ENCODE measurements at regions not wholly inside any gene's neighbourhood (a gene's known extent, or its start where the extent isn't known, plus 50 kb on each side); places are given as distances from the start of the nearest gene placed in this dataset.
A peak's percentile ranks its signal among the peaks of the same experiment; 100 is the strongest.

DNA sequence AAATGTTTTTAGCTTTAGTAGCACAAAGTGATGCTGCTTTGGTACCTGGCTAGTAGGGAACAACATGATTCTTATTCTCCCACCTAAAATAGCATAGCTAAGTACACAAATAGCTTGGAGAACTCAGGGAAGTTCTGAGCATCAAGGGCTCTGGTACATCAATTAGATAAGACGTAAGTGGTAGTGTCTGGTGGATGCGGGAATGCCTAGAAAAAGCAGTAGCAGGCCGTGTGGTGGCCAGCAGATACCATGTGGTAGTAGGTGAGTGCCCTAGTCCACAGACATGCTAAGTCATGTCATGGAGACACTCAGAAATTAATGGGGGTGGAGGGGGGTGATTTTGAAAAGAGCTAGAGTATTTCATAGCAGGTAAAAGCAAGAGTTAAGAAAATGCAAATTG is 347.3 kb upstream of the NOCT start:
- DNase-seq (ENCODE audit: low spot score) (no peak), FAIRE-seq (no peak)

DNA sequence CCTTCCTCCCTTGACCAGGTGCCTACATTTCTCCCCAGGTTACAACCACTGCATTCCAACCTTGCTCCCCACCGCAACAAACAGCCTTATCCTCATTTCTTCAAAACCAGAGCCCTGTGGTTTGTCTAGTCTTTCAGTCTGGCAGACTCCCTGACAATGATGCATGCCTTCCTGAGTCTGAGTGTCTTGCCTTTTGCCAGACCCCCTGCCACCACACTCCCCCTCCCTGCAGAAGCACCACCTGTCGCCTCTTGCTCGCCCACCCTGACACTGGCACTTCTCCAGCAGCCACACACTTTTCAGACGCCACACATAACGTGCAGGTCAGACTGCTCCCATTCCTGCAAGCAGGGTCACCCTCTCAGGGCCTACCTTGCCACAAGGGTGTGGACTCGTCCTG is 349.2 kb upstream of the NOCT start:
- DNase-seq (ENCODE audit: low spot score) (peak; percentile 11), FAIRE-seq (no peak)

DNA sequence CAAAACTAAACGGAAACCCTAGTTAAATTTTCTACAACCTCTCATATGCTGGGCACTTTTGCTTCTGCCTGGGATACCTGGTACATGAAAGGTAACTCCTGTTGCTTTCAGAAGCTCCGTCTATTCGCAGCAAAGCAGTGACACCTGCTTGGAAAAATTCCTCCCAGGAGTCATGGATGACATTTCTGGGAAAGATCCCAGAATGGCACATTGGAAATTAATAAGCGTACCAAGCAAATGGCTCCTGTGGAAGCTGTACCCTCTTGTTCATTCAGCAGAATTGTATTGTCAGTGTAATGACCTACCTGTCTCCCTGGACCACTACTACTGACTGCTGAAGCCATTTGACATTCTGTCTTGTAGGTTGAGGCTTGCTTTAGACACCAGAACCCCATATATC is 349.7 kb upstream of the NOCT start:
- DNase-seq (ENCODE audit: low spot score): no peak
- no peak for FAIRE-seq

DNA sequence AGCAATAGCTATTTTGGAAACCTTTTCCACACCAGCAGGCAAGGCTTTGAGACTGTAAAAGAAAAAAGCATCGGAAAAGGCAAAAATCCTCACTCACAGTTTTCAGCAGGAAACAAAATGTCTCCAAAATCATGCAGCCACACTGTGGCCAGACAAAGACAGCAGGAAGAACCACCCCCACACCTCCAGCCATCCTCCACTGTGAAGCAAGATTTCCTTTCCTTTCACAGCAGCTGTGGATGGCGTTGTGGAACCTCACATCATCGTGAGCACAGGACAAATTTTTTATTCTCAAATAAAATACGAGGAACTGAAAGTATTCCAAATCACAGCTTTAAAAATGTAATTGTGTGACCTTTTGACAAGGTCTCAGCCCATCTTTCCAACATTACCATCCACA is 351.7 kb upstream of the NOCT start:
- FAIRE-seq: no peak
- no peak for DNase-seq (ENCODE audit: low spot score)

DNA sequence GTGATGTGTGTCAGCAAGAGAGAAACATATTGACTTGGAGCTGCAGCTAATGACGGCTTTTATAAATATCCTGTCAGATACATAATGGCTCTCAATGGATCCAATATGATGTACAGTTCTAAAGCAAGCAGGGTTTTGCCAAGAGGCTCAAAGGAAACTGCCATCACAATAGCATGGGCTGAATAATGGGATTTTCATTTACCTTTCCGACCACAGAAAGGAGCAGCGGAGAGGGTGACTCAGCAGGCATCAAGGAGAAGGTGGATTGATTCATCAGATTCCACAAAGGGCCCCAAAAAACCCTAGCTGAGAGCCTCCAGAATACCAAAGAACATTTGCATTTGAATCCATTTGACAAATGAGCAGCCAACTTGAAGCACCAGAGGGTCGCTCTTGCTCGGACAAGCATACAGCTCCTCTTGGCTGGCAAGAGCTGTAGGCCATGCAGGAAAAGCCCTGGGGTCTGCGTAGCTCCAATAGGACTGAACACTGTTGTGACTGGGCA is 355.7 kb upstream of the NOCT start:
- FAIRE-seq: no peak
- DNase-seq (ENCODE audit: low spot score): peak; percentile 51

DNA sequence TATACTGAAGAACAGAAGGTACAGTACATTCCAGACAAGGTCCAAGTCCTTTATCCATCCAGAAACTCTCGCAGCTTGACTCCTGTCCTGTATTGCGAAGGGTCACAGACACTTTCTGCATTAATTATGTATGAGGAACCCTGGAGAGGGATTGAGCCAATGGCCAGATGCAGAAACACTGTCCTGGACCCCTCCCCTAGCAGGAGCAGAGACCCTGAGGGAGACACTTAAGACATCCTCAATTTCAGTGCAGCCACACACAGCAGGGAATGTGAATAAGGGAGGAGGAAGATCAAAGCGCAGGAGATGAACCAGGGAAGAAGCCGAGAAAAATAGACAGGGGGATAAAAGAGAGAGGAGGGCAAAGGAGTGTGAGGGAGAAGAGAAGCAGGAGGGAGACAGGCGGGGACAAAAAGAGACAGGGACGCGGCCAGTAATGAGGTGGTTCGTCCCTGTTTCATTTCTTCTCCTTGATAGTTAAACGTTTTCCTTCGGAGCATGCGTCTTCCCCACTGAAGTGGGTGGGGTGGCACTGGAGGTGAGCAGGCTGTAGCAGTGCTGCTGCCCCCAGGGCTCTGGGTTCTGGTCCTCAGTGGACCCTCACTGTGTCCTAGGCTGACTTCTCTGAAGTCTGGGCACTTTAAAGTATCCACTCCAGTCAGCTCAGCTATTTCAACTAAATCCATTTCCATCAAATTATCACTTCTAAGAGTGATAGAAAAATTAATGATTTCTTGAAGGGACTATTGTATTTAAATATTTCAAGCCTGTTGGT is 356.4 kb upstream of the NOCT start:
- no peak for FAIRE-seq

DNA sequence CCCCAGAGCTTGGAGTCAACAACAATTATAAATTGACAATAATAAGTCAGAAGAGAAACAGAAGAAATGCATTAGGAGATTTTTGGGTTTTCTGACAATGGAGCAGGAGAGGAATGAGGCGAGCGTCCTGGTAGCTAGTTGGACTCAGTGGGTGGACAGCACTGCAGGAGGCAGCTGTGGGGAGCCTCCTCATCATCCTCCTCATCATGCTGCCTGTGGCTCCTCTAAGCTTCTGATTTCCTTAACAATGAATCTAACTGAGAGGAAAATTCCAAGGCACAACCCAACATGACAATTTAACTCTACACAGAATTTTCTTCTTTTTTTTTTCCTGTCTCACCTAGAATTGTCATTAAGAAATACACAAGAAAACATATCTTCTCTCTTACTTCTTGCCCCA is 357.1 kb upstream of the NOCT start:
- DNase-seq (ENCODE audit: low spot score) (no peak), FAIRE-seq (no peak)

More for the DNA sequence above, 356.4 kb upstream of the NOCT start:
- DNase-seq (ENCODE audit: low spot score): no peak

DNA sequence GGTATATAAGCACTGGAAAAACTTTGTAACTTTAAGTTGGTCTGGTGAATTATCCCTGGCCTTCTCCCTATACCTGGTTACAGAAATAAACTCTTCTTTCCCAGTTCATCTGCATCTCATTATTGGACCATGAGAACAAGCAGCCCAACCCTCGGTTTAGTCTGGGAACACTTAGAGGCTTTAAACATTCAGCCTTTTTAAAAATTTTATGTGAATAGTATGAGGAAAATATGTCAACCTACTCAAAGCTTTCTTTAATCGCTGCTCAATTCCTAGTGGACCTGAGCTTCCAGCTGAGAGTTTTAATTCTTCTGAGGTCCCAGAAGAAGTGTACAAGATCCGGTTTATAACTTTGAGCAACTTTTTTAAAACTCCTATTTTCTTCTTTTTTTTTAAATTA is 358.6 kb upstream of the NOCT start:
- FAIRE-seq (no peak), DNase-seq (ENCODE audit: low spot score) (no peak)

DNA sequence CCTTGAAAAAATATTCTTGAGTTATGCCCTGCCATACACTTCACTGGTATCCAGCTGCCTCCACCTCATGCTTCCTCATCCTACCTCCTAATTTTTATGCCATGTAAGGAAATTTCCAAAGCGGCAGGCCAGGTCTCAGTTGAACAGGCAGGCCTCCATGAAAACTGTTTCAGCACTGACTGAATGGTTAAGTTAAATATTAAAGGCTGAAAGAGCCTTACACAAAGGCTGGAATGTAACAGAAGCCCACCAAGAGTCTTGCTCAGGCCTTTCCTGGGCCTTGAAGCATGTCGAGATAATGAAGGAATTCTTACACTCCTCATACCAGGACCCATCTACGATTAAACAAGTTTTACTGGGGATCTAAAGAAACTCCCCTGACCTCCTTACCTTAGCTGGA is 359.6 kb upstream of the NOCT start:
- FAIRE-seq (no peak), DNase-seq (ENCODE audit: low spot score) (no peak)

DNA sequence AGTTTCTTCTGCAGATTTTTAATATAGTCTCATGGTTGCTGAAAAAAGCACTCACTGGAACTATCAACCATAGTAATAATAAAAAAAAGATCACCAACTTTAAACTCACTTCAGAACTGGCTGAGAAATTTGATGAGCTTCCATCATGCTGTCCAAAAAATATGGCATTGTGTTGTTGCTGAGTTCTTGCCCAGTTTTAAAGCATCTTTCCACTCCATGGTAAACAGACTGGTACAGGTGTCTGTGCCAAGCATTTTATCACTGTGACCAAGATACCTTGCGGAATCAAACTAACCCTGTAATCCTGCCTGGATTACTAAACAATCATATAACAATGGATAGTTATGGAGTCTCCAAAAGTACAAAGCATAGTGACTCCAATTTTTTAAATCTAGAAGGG is 360.3 kb upstream of the NOCT start:
- DNase-seq (ENCODE audit: low spot score): no peak
- FAIRE-seq: no peak

DNA sequence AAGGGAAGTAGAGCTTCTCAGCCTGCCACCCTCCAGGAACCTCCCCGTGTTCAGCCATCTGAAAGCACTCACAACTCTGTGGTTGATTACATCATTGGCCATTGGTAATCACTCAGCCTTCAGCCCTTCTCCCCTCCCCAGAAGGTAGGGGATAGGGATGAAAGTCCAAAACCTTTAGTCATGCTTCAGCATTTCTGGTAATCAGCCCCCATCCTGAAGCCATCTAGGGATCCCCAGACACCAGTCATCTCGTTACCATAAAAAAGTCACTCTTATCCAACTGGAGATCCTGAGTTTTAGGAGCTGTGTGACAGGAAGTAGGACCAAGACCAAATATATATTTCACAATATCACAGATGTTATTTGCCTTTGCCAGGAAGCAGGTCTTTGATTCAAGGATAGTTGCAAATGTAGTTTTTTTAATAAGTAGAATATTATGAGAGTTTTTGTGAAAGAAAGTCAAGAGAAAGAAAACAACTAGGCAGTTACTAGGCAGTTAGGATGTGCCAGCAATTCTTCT is 364.6 kb upstream of the NOCT start:
- FAIRE-seq: no peak

DNA sequence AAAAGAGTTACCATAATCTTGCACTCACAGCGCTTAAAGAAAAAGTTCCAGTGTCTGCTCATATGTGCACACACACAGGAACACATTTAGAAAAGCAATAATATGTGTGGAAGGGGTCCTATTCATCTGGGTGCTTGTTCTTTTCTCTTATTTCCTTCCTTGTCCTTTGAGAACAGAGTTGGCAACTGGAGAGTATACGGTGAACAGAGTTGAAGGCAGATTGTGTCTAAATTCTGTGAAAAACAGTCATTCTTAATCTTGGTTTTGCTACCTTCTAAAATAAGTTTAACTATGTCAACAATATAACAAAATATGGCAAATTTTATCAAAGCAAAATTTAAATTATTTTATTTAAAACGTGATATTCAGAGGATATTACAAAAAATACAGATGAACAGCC is 365.1 kb upstream of the NOCT start:
- DNase-seq (ENCODE audit: low spot score): no peak

More for the DNA sequence above, 364.6 kb upstream of the NOCT start:
- peak; percentile 47 for DNase-seq (ENCODE audit: low spot score)

DNA sequence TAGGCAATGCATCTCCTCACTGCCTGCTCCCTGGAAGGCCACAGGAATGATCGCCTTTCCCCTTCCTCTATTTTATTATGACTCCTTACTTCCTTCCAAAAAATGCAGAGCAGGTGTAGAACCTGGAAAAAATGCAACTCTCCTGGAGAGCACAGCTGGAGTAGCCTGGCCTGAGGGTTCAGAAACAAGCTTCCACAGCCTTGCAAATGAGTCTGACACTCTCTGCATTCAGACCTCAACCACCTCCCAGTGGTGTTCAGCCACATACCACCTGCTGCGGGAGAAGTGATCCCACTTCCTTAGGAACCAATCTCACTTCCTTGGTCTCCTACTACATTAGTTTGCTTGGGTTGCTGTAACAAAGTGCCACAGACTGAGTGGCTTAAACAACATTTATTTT is 368.1 kb upstream of the NOCT start:
- FAIRE-seq (no peak), DNase-seq (ENCODE audit: low spot score) (no peak)

More for the DNA sequence above, 365.1 kb upstream of the NOCT start:
- no peak for FAIRE-seq

DNA sequence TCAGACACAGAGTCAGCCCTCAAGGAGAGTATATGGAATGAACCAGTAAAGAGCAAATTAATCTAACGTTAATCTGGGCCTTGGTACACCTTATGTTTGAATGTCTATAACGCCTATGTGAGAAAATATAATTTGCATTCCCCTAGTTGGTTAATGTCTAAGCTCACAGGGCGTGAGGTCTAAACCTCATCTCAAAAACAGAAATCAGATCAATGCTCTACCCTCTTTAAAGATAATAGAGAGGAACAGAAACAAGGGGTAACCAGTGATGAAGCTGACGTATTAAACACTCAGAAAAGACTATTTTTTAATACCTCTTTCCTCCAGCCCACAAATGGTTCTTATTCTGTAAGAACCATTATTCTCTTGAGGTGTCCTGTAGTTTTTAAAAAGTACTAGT is 369.2 kb upstream of the NOCT start:
- DNase-seq (ENCODE audit: low spot score): no peak

DNA sequence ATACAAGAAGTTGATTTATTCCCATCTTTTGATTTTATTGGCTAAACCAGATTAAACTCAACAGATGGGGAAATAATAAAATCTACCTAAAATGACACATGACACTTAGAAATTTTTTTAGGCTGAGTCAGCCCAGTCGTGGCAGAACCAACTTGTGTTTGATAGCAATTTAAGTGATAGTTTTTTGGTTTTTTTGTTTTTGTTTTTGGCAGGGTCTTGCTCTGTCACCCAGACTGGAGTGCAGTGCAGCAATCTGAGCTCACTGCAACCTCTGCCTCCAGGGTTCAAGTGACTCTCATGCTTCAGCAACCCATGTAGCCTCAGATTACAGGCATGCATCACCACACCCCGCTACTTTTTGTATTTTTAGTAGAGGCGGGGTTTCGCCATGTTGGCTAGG is 370.3 kb upstream of the NOCT start:
- FAIRE-seq (no peak), DNase-seq (ENCODE audit: low spot score) (peak; percentile 26)

More for the DNA sequence above, 369.2 kb upstream of the NOCT start:
- no peak for FAIRE-seq

DNA sequence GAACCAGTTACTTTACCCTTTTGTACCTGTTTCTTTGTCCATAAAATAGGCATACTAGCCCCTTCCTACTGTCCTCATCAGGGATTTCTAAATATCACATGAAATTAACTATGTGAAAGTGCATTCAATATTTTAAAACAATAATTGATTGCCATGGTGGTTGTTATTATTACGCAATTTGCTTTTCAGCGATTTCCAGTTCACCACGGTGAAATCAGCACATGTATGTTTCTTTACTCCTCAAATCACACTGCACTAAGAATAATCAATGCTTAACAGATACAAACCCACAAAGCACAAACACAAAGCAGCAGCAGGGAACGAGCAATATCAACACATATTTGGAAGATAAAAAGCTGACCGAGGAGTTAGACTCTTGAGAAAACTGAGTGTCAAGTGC is 371.3 kb upstream of the NOCT start:
- no peak for DNase-seq (ENCODE audit: low spot score)
- no peak for FAIRE-seq

DNA sequence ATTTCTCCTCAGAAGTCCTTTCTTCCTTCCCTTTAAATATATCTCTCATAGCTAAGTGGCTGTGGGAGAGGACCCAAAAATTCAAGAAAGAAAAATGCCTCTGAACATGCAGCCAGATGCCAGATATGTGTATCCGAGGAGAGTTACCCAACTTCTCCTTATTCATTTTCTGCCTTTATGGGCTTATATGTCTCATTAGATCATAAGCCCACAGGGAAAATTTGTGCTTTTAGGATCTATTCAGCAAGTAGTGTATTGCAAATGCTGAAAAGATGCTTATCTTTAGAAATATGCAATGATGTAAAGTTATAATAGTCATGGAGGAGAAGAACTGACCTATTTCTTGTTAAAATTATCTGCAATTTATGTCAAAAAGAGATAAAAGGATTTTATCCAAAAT is 371.8 kb upstream of the NOCT start:
- DNase-seq (ENCODE audit: low spot score) (no peak), FAIRE-seq (no peak)

DNA sequence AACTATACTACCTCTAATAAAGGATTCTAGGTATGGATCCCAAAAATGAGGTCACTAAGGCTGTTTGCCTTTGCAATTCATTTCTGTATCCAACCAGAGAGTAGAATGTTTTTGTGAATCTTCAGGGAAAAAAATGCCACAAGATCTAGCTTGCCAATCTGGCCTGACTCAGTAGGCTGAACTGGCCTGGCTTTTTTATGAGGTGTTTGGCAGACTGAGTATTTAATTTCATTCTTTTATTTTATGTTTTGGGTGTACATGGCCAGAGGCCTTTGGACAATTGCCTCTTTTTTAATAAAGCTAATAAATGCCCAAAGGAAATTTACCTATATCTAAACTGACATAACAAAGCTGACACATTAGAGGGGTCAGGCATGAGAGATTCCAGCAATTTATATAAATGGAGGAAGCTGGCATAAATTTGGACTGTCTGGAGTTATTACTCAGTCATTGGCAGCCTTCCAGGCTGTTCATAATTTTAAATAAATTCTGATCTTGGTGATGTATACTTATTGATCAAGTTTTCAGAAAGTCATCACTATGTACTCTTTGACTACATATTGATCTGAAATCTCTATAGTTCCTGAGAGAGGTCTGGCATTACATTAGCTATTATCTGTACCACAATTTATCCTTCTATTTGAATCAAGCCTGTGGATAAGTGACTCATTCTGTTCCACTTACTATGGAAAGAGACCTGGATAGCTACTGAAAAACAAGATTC is 376.4 kb upstream of the NOCT start:
- no peak for DNase-seq (ENCODE audit: low spot score)

DNA sequence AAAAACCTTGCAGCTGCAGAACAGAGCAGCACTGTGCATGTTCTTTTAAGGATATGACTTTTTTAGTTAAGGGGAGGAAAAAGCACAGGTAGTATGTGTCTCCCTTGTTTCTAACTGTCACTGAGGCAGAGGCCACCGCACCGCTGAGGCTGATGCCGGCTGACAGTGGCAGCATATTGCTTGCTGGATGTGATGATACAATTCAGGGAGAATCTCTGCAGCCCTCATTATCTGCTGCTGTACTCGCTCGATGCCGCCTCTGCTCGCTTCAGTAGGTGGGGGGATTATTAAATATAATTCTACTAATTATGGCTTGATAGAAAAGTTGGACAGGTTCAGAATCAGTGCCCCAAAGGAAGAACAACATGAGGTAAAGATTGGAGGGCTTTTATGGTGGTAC is 378.8 kb upstream of the NOCT start:
- FAIRE-seq (no peak), DNase-seq (ENCODE audit: low spot score) (no peak)

More for the DNA sequence above, 376.4 kb upstream of the NOCT start:
- no peak for FAIRE-seq

DNA sequence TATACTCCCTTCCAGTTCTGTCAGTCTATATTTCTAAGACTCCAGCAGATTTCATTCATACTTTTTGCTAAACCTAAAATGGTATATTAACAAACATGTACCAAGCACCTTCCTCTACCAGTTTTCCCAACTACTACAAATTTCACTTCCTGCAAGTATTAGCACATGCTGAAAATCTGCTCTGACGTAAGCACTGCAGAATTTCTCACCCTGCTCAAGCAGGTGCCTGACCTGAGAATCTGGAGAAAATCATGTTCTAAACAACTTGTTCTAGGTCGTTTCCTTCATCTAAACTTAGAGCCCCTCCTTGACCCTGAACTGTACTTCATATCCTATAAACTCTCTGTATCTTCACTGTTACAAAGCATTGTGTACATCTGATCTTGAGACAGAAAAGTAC is 380.7 kb upstream of the NOCT start:
- FAIRE-seq (no peak), DNase-seq (ENCODE audit: low spot score) (no peak)

DNA sequence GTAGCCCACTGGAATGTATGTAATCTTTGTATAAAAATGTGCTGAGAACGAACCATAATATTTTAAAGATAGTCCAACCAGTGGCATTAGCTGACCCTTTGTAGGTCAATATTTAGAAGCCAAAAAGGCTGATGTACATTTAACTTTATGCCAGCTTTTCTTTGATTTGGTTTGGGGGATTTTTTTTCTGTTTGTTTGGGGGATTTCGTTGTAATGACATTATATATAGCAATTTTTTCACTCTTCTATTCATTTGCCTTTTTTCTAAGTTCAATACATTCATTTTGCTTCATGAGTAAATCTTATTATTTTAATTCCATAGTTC is 382.0 kb upstream of the NOCT start:
- FAIRE-seq (no peak), DNase-seq (ENCODE audit: low spot score) (no peak)

DNA sequence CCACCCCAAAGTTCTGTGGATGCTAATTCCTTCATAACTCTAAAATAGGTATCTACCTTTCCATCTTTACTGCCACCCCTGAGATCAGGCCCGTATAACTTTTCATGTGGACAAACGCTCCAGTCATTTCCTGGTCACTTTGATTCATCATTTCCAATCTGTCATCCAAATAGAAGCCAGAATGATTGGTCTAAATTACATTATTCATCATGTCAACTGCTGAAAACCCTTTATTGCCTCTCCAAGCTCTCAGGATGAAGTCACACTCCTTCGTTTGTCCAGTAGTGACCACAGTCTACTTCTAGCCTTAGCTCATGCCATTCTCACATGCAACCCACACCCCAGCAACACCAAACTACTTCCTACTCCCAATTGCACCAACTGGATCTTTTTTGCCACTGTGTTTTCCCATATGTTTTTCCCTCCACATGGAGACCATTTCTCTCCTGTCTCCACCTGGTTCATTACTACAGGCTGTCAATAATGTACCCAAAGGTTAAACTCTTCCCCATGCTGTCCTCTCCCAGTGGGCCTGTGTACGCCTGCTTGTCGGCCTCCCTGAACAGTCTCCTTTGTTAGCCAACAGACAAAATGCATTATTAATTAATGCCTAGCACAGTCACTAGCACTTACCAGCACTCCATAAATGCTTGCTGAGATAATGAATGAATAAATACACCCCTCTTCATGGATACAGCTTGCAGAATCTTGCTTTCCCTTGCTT is 382.6 kb upstream of the NOCT start:
- DNase-seq (ENCODE audit: low spot score) (no peak), FAIRE-seq (no peak)

Measured in urothelium cell line (cell line).